ENCODE measurements at regions not wholly inside any gene's neighbourhood (a gene's known extent, or its start where the extent isn't known, plus 50 kb on each side); places are given as distances from the start of the nearest gene placed in this dataset.
"Not testable (repeated sequence)": the region's sequence is repeated elsewhere in the genome, so short reads cannot be mapped to it uniquely, and the experiment has no call there.

- DNase-seq (ENCODE audit: low read depth) = no peak
- TF ChIP-seq, protein P1, sequence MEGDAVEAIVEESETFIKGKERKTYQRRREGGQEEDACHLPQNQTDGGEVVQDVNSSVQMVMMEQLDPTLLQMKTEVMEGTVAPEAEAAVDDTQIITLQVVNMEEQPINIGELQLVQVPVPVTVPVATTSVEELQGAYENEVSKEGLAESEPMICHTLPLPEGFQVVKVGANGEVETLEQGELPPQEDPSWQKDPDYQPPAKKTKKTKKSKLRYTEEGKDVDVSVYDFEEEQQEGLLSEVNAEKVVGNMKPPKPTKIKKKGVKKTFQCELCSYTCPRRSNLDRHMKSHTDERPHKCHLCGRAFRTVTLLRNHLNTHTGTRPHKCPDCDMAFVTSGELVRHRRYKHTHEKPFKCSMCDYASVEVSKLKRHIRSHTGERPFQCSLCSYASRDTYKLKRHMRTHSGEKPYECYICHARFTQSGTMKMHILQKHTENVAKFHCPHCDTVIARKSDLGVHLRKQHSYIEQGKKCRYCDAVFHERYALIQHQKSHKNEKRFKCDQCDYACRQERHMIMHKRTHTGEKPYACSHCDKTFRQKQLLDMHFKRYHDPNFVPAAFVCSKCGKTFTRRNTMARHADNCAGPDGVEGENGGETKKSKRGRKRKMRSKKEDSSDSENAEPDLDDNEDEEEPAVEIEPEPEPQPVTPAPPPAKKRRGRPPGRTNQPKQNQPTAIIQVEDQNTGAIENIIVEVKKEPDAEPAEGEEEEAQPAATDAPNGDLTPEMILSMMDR (conservative IDR thresholded peaks at IDR 0.05; ENCODE audit: low read depth, low read length) = no peak
- no peak overlapping the region for H3K4me3 ChIP-seq (ENCODE audit: low read length)
These were observed 409.9 kb upstream of the SOX5 start for GRCh38 chr12:24359418-24359817.

DNA sequence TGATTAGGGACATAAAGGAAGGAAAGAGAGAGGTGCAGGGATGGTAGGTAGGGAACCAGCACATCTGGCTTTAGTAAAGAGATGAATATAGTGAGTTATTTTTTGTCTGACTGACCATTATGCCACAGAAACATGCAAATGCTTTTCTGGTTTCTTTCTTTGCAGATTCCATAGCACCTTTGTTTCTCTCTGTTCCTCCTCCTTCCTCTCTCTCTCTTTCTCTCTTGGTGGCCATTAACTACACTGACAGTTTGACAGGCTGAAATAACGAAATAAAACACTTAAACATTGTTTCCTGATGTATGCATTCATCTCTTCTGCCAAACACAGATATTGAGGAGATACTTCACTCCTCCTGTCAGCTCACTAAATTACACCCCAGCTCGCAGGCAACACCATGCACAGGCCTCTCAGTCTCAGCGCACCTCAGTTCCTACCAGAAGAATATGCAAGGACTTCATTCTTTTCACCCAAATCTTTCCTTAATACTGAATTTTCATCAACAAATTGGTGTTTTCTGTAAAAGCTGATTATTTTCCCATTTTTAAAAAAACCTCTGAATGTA, 406.9 kb upstream of the SOX5 start:
- TF ChIP-seq, protein P1 (conservative IDR thresholded peaks at IDR 0.05; ENCODE audit: low read depth, low read length) = no peak
- no peak overlapping the region for H3K4me3 ChIP-seq (ENCODE audit: low read length)
- no peak for DNase-seq (ENCODE audit: low read depth)

GRCh38 chr12:24352363-24352762, 402.9 kb upstream of the SOX5 start:
- no peak for DNase-seq (ENCODE audit: low read depth)
- H3K4me3 ChIP-seq (ENCODE audit: low read length) = no peak overlapping the region
- TF ChIP-seq, protein P1 (conservative IDR thresholded peaks at IDR 0.05; ENCODE audit: low read depth, low read length) = no peak

GRCh38 chr12:24349051-24349799, 399.8 kb upstream of the SOX5 start:
- DNase-seq (ENCODE audit: low read depth) = no peak
- TF ChIP-seq, protein P1 (conservative IDR thresholded peaks at IDR 0.05; ENCODE audit: low read depth, low read length) = no peak
- H3K4me3 ChIP-seq (ENCODE audit: low read length) = no peak overlapping the region

DNA sequence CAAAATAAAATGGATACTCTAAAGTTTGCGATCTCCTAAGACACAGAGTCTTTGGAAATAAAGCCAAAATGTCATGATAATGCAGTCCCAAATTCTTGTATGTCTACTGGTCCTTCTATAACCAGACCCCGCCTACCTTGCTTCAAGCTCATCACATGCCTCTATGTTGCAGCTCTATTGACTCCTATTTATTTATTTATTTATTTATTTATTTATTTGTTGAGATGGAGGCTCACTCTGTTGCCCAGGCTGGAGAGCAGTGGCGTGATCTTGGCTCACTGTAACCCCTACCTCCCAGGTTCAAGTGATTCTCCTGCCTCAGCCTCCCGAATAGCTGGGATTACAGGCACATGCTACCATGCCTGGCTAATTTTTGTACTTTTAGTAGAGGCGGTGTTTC, 398.7 kb upstream of the SOX5 start:
- DNase-seq (ENCODE audit: low read depth); H3K4me3 ChIP-seq (ENCODE audit: low read length): not testable (repeated sequence)

DNA sequence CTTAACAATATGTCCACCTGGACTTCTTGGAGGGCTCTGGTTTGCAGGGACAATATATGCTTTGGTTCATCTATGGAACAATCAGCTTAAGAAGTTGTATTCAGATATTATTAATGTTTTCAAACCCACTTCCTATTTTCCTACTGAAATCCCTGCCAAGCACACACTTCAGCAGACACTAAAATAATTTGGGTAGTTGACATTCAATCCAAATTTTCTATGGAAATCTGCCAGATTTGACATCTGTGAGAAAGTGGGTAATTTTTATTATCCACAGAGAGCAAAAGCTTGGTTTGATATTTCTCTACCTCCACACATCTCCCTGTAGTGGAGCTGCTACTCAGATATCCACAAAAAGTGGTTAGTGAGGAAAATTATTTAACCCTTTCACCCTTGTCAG, 378.8 kb upstream of the SOX5 start:
- DNase-seq (ENCODE audit: low read depth) = no peak
- TF ChIP-seq, protein P1 (conservative IDR thresholded peaks at IDR 0.05; ENCODE audit: low read depth, low read length) = no peak
- no peak overlapping the region for H3K4me3 ChIP-seq (ENCODE audit: low read length)

DNA sequence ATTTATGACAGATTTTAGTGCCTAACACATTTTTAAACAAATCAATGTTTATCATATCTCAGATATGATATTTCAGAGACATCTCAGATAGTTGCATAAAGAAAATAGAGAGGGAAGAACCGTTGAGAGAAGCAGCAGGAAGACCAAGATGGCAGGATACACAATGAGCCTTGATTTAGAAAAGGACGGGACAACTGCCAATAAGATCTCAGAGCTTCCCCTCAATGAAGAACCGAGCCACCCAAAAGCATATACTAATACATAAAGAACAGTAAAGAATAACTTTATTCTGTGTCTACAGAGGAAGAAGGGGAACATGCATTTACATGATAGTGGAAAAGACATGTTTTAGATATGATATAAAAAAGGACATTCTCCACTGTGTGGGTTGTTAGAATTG, 375.9 kb upstream of the SOX5 start:
- H3K4me3 ChIP-seq (ENCODE audit: low read length) = no peak overlapping the region
- DNase-seq (ENCODE audit: low read depth) = no peak
- TF ChIP-seq, protein P1 (conservative IDR thresholded peaks at IDR 0.05; ENCODE audit: low read depth, low read length) = no peak
